H9 (cell line): ENCODE measurements at regions not wholly inside any gene's neighbourhood (a gene's known extent, or its start where the extent isn't known, plus 50 kb on each side); places are given as distances from the start of the nearest gene placed in this dataset.

Experiments used
- DNase-seq: peaks from one replicate; pipeline ENCODE4 v3.0.0-alpha.2; 2017
- H2AFZ ChIP-seq: one replicate; pipeline ENCODE4 v1.6.1; 2013; ENCODE audit warnings: mild to moderate bottlenecking, low read length, control low read depth, moderate library complexity
- H2AK5ac ChIP-seq: 2 replicates; pipeline ENCODE4 v1.6.1; 2013; ENCODE audit warnings: low read length, control low read depth, mixed read lengths; ENCODE audit not compliant: insufficient read length
- H2BK120ac ChIP-seq: one replicate; pipeline ENCODE4 v1.6.1; 2013; ENCODE audit warnings: low read depth, mild to moderate bottlenecking, low read length, control low read depth, inconsistent platforms; ENCODE audit not compliant: poor library complexity, severe bottlenecking
- H2BK12ac ChIP-seq: 2 replicates; pipeline ENCODE4 v1.6.1; 2013; ENCODE audit warnings: low read length, control low read depth, mixed read lengths, low read depth; ENCODE audit not compliant: insufficient read length
- H2BK15ac ChIP-seq: 2 replicates; pipeline ENCODE4 v1.6.1; 2013; ENCODE audit warnings: low read depth, low read length, control low read depth
- H2BK20ac ChIP-seq: one replicate; pipeline ENCODE4 v1.6.1; 2013; ENCODE audit warnings: low read depth, mild to moderate bottlenecking, low read length, control low read depth, inconsistent platforms; ENCODE audit not compliant: poor library complexity, severe bottlenecking
- H2BK5ac ChIP-seq: 2 replicates; pipeline ENCODE4 v1.6.1; 2013; ENCODE audit warnings: low read length, control low read depth, mixed read lengths; ENCODE audit not compliant: insufficient read length
- H3K14ac ChIP-seq: 2 replicates; pipeline ENCODE4 v1.6.1; 2013; ENCODE audit warnings: low read length, control low read depth; ENCODE audit not compliant: insufficient read depth
- H3K18ac ChIP-seq: 2 replicates; pipeline ENCODE4 v1.6.1; 2013; ENCODE audit warnings: low read depth, mild to moderate bottlenecking, mixed read lengths, low read length, control low read depth; ENCODE audit not compliant: insufficient read length
- H3K23ac ChIP-seq: 2 replicates; pipeline ENCODE4 v1.6.1; 2013; ENCODE audit warnings: low read length, control low read depth, mixed read lengths, low read depth; ENCODE audit not compliant: insufficient read length
- H3K23me2 ChIP-seq: 2 replicates; pipeline ENCODE4 v1.6.1; 2013; ENCODE audit warnings: low read depth, mild to moderate bottlenecking, mixed read lengths, low read length, control low read depth; ENCODE audit not compliant: insufficient read length, poor library complexity, severe bottlenecking
- H3K27ac ChIP-seq: 2 replicates; pipeline ENCODE4 v1.5.1; 2013; ENCODE audit warnings: low read length, control low read depth, mixed read lengths, low read depth; ENCODE audit not compliant: insufficient read length
- H3K27me3 ChIP-seq: 2 replicates; pipeline ENCODE4 v1.6.1; 2013; ENCODE audit warnings: low read length, control low read depth, inconsistent platforms; ENCODE audit not compliant: insufficient read depth
- H3K4ac ChIP-seq: 2 replicates; pipeline ENCODE4 v1.6.1; 2013; ENCODE audit warnings: low read depth, mild to moderate bottlenecking, control low read depth, inconsistent platforms, low read length, moderate library complexity
- H3K4me1 ChIP-seq: 2 replicates; pipeline ENCODE4 v1.6.1; 2013; ENCODE audit warnings: low read length, control low read depth, inconsistent platforms; ENCODE audit not compliant: insufficient read depth
- H3K4me2 ChIP-seq: 2 replicates; pipeline ENCODE4 v1.6.1; 2013; ENCODE audit warnings: low read length, control low read depth, mixed read lengths; ENCODE audit not compliant: insufficient read length, insufficient read depth
- H3K56ac ChIP-seq: 2 replicates; pipeline ENCODE4 v1.6.1; 2013; ENCODE audit warnings: low read depth, mild to moderate bottlenecking, mixed read lengths, low read length, control low read depth; ENCODE audit not compliant: insufficient read length
- H3K79me1 ChIP-seq: 2 replicates; pipeline ENCODE4 v1.6.1; 2013; ENCODE audit warnings: low read depth, mild to moderate bottlenecking, moderate library complexity, low read length, control low read depth, inconsistent platforms; ENCODE audit not compliant: insufficient read depth, poor library complexity, severe bottlenecking
- H3K79me2 ChIP-seq: 2 replicates; pipeline ENCODE4 v1.6.1; 2013; ENCODE audit warnings: low read length, control low read depth, inconsistent platforms; ENCODE audit not compliant: insufficient read depth
- H3K9ac ChIP-seq: 2 replicates; pipeline ENCODE4 v1.6.1; 2013; ENCODE audit warnings: low read length, control low read depth, mixed read lengths; ENCODE audit not compliant: insufficient read length; ENCODE audit errors: extremely low read depth
- H3K9me3 ChIP-seq: one replicate; pipeline ENCODE4 v1.6.1; 2013; ENCODE audit warnings: low read depth, low read length, inconsistent platforms; ENCODE audit not compliant: control insufficient read depth
- H3T11ph ChIP-seq: one replicate; pipeline ENCODE4 v1.6.1; 2013; ENCODE audit warnings: mild to moderate bottlenecking, low read length, control low read depth, inconsistent platforms
- H4K20me1 ChIP-seq: one replicate; pipeline ENCODE4 v1.6.1; 2013; ENCODE audit not compliant: control insufficient read depth, insufficient read length, insufficient read depth
- H4K5ac ChIP-seq: 2 replicates; pipeline ENCODE4 v1.6.1; 2013; ENCODE audit warnings: low read depth, mild to moderate bottlenecking, mixed read lengths, low read length, control low read depth; ENCODE audit not compliant: insufficient read length
- H4K8ac ChIP-seq: replicated peaks from 2 replicates; pipeline ENCODE4 v1.6.1; 2013; ENCODE audit warnings: low read length, control low read depth, mixed read lengths, low read depth; ENCODE audit not compliant: insufficient read length
- H4K91ac ChIP-seq: 2 replicates; pipeline ENCODE4 v1.6.1; 2013; ENCODE audit warnings: low read depth, mild to moderate bottlenecking, moderate library complexity, mixed read lengths, low read length, control low read depth; ENCODE audit not compliant: insufficient read length
- H3K27ac Mint-ChIP-seq, 3 experiments: 2 replicates in 2 of 3; 3 replicates in 1 of 3; pipeline ENCODE4 v1.8.0; 2020 to 2021; ENCODE audit warnings: mixed read lengths in 3 of 3, mild to moderate bottlenecking in 1 of 3, moderate library complexity in 1 of 3
- H3K27me3 Mint-ChIP-seq: 2 replicates; pipeline ENCODE4 v1.8.0; 2021; ENCODE audit warnings: low read depth, mild to moderate bottlenecking, moderate library complexity, mixed read lengths
- H3K36me3 Mint-ChIP-seq, 3 experiments: 2 replicates in 2 of 3; 3 replicates in 1 of 3; pipeline ENCODE4 v1.8.0; 2020 to 2021; ENCODE audit warnings: low read depth in 3 of 3, mixed read lengths in 3 of 3; ENCODE audit not compliant: insufficient read depth in 1 of 3
- H3K4me1 Mint-ChIP-seq, 2 experiments: 2 replicates each; pipeline ENCODE4 v1.8.0; 2020; ENCODE audit warnings: mixed read lengths in 2 of 2
- H3K4me3 Mint-ChIP-seq, 2 experiments: 2 replicates in 1 of 2; 3 replicates in 1 of 2; pipeline ENCODE4 v1.8.0; 2020 to 2021; ENCODE audit warnings: mild to moderate bottlenecking in 2 of 2, mixed read lengths in 2 of 2, moderate library complexity in 1 of 2
- H3K9me3 Mint-ChIP-seq, 2 experiments: 2 replicates in 1 of 2; 3 replicates in 1 of 2; pipeline ENCODE4 v1.8.0; 2020; ENCODE audit warnings: mild to moderate bottlenecking in 2 of 2, mixed read lengths in 2 of 2, moderate library complexity in 1 of 2
- WGBS: extraction: QIAGEN DNeasy Blood & Tissue Kit; methylation state at CpG from one replicate; pipeline ENCODE4 v1.1.7; 2013; ENCODE audit warnings: missing lambda C conversion rate, low lambda C conversion rate, mixed read lengths; ENCODE audit not compliant: insufficient read length; ENCODE audit errors: extremely low coverage; 5-methylcytosine and 5-hydroxymethylcytosine counted together
- TF ChIP-seq, protein P1 (sequence below): fragments of 200-600 bp; sonication (generic); conservative IDR thresholded peaks from 3 replicates; pipeline ENCODE4 v1.8.0; 2021; ENCODE audit warnings: antibody characterized with exemption, mild to moderate bottlenecking

GRCh38 chr14:54301359-54301758 lies 95.4 kb upstream of the CDKN3 start:
- no peaks in the 10 kb centered on the region for H3K4me1 ChIP-seq
- no CpG with 5 or more reads among the region's 7 CpGs for WGBS

More at GRCh38 chr14:54301359-54301758, 95.4 kb upstream of the CDKN3 start:
- Histone ChIP-seq H3T11ph (no peak overlapping the region), H4K8ac (no peak overlapping the region), H2AFZ (no peak overlapping the region), H4K5ac (no peak overlapping the region), H3K27ac (no peak overlapping the region), H2BK5ac (no peak overlapping the region), H3K23ac (no peak overlapping the region), H3K4me2 (no peak overlapping the region), H4K91ac (no peak overlapping the region), H3K79me2 (no peaks in the 10 kb centered on the region), H3K14ac (no peak overlapping the region), H2BK20ac (no peak overlapping the region), H2BK15ac (no peak overlapping the region), H3K56ac (no peak overlapping the region), H2BK12ac (no peak overlapping the region), H3K4ac (no peak overlapping the region), H3K9ac (no peak overlapping the region), H3K79me1 (no peaks in the 10 kb centered on the region), H3K27me3 (no peaks in the 10 kb centered on the region; the same call in 1 of the 2 replicates), H3K23me2 (no peaks in the 10 kb centered on the region), H3K9me3 (no peaks in the 10 kb centered on the region), H2BK120ac (no peak overlapping the region), H4K20me1 (no peaks in the 10 kb centered on the region), H3K18ac (no peak overlapping the region), H2AK5ac (no peak overlapping the region)
- no peak overlapping the region for H3K27ac Mint-ChIP-seq
- H3K9me3 Mint-ChIP-seq = no peaks in the 10 kb centered on the region; a peak in 1 of 5 replicates
- no peaks in the 10 kb centered on the region for H3K36me3 Mint-ChIP-seq
- H3K4me1 Mint-ChIP-seq = no peaks in the 10 kb centered on the region
- no peak for DNase-seq
- TF ChIP-seq, protein P1, sequence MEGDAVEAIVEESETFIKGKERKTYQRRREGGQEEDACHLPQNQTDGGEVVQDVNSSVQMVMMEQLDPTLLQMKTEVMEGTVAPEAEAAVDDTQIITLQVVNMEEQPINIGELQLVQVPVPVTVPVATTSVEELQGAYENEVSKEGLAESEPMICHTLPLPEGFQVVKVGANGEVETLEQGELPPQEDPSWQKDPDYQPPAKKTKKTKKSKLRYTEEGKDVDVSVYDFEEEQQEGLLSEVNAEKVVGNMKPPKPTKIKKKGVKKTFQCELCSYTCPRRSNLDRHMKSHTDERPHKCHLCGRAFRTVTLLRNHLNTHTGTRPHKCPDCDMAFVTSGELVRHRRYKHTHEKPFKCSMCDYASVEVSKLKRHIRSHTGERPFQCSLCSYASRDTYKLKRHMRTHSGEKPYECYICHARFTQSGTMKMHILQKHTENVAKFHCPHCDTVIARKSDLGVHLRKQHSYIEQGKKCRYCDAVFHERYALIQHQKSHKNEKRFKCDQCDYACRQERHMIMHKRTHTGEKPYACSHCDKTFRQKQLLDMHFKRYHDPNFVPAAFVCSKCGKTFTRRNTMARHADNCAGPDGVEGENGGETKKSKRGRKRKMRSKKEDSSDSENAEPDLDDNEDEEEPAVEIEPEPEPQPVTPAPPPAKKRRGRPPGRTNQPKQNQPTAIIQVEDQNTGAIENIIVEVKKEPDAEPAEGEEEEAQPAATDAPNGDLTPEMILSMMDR = no peak
- H3K27me3 Mint-ChIP-seq = no peaks in the 10 kb centered on the region
- H3K4me3 Mint-ChIP-seq = no peak overlapping the region
